Thyroid gland (tissue), 4 donors: ENCODE measurements at regions not wholly inside any gene's neighbourhood (a gene's known extent, or its start where the extent isn't known, plus 50 kb on each side); places are given as distances from the start of the nearest gene placed in this dataset.

Experiments
- DNase-seq, 2 donors: peaks; one replicate each; pipeline ENCODE4 v3.0.0-alpha.2; 2019
- H3K27ac ChIP-seq, 3 donors: fragments of 200-600 bp; sonication (generic); 1 replicate in 2 of 3; 2 replicates in 1 of 3; pipeline ENCODE4 v1.5.1; 2016 to 2019; ENCODE audit warnings: mild to moderate bottlenecking in 1 of 3, moderate library complexity in 1 of 3
- H3K27me3 ChIP-seq: fragments of 200-600 bp; sonication (generic); one replicate; pipeline ENCODE4 v1.5.1; 2019
- H3K36me3 ChIP-seq, 2 donors: fragments of 200-600 bp; sonication (generic); one replicate each; pipeline ENCODE4 v1.5.1; 2016 to 2019
- H3K4me1 ChIP-seq, 2 donors: fragments of 200-600 bp; sonication (generic); one replicate each; pipeline ENCODE4 v1.5.1; 2017 to 2019
- H3K4me3 ChIP-seq, 3 donors: fragments of 200-600 bp; sonication (generic); replicated peaks in 1 of 3; 1 replicate in 2 of 3; 2 replicates in 1 of 3; pipeline ENCODE4 v1.5.1; 2016; ENCODE audit warnings: mild to moderate bottlenecking in 1 of 3
- H3K9me3 ChIP-seq: fragments of 200-600 bp; sonication (generic); one replicate; pipeline ENCODE4 v1.5.1; 2017
- POLR2A ChIP-seq, 2 donors: fragments of 450-650 bp; IDR thresholded peaks; one replicate each; pipeline ENCODE4 v1.6.1; 2017; ENCODE audit warnings: antibody characterized with exemption in 2 of 2, mild to moderate bottlenecking in 2 of 2, moderate library complexity in 1 of 2
- WGBS, 2 donors: methylation state at CpG; one replicate each; pipeline ENCODE4 v1.1.5; 2017; 5-methylcytosine and 5-hydroxymethylcytosine counted together
- intact Hi-C: fragments of 100-400 bp; cut with DNase I; formaldehyde crosslinking; loops from one replicate; pipeline ENCODE4 v1.15.1; 2023
- TF ChIP-seq, protein P1 (sequence below), 6 experiments: fragments of 200-600 bp in 3 of 6; fragments of 450-650 bp in 3 of 6; sonication (generic) in 3 of 6; IDR thresholded peaks; one replicate each; pipeline ENCODE4 v1.5.1; 2016 to 2019; ENCODE audit warnings: antibody characterized with exemption in 6 of 6, mild to moderate bottlenecking in 2 of 6, inconsistent platforms in 1 of 6, moderate library complexity in 1 of 6

- H3K36me3 ChIP-seq: no peaks in the 10 kb centered on the region
- TF ChIP-seq, protein P1, sequence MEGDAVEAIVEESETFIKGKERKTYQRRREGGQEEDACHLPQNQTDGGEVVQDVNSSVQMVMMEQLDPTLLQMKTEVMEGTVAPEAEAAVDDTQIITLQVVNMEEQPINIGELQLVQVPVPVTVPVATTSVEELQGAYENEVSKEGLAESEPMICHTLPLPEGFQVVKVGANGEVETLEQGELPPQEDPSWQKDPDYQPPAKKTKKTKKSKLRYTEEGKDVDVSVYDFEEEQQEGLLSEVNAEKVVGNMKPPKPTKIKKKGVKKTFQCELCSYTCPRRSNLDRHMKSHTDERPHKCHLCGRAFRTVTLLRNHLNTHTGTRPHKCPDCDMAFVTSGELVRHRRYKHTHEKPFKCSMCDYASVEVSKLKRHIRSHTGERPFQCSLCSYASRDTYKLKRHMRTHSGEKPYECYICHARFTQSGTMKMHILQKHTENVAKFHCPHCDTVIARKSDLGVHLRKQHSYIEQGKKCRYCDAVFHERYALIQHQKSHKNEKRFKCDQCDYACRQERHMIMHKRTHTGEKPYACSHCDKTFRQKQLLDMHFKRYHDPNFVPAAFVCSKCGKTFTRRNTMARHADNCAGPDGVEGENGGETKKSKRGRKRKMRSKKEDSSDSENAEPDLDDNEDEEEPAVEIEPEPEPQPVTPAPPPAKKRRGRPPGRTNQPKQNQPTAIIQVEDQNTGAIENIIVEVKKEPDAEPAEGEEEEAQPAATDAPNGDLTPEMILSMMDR (IDR thresholded peaks at IDR 0.05): no peak
- TF ChIP-seq POLR2A (IDR thresholded peaks at IDR 0.05): no peak
- no peaks in the 10 kb centered on the region for H3K9me3 ChIP-seq
- H3K27me3 ChIP-seq: no peaks in the 10 kb centered on the region
- H3K27ac ChIP-seq: peak overlapping the region in 1 of 3 donors; percentile 24
- DNase-seq: no peak
- intact Hi-C loops: no loop called here
- 94 to 96% methylated on average over 1 of the region's 1 CpG for WGBS, 2 donors
- peaks cover 27 to 63% of the 10 kb centered on the region in 2 donors for H3K4me1 ChIP-seq
- H3K4me3 ChIP-seq: no peak overlapping the region
Measured at GRCh38 chr2:42877936-42878335, 85.6 kb upstream of the HAAO start.

- peaks cover 27 to 63% of the 10 kb centered on the region in 2 donors for H3K4me1 ChIP-seq
- no peaks in the 10 kb centered on the region for H3K36me3 ChIP-seq
- no peak for TF ChIP-seq POLR2A (IDR thresholded peaks at IDR 0.05)
- no peak for DNase-seq
- H3K27me3 ChIP-seq: no peaks in the 10 kb centered on the region
- 82 to 88% methylated on average over 3 of the region's 3 CpGs for WGBS, 2 donors
- H3K27ac ChIP-seq: no peak overlapping the region
- no peak overlapping the region for H3K4me3 ChIP-seq
- H3K9me3 ChIP-seq: no peaks in the 10 kb centered on the region
- intact Hi-C loops: no loop called here
Measured at GRCh38 chr2:42877511-42877910, 85.1 kb upstream of the HAAO start.

GRCh38 chr2:42876326-42876751, 84.0 kb upstream of the HAAO start:
- Histone ChIP-seq H3K4me3 (no peak overlapping the region), H3K9me3 (no peaks in the 10 kb centered on the region), H3K4me1 (peaks cover 27 to 67% of the 10 kb centered on the region in 2 donors), H3K27me3 (no peaks in the 10 kb centered on the region), H3K27ac (peak overlapping the region in 2 of 3 donors; percentile 24 to 49), H3K36me3 (no peaks in the 10 kb centered on the region)
- 62 to 83% methylated on average over 11 of the region's 11 CpGs for WGBS, 2 donors
- intact Hi-C loops: no loop called here
- peak in 1 of 2 donors; percentile 33 for DNase-seq
- no peak for TF ChIP-seq POLR2A (IDR thresholded peaks at IDR 0.05)
- TF ChIP-seq, protein P1 (IDR thresholded peaks at IDR 0.05): no peak

- peak overlapping the region; percentile 19 to 75 (median 49) for H3K27ac ChIP-seq
- DNase-seq: peak; percentile 27 to 30
- TF ChIP-seq, protein P1 (IDR thresholded peaks at IDR 0.05): no peak
- no peak for TF ChIP-seq POLR2A (IDR thresholded peaks at IDR 0.05)
- intact Hi-C loops: no loop called here
- 50 to 66% methylated on average over 3 of the region's 3 CpGs for WGBS, 2 donors
- no peaks in the 10 kb centered on the region for H3K27me3 ChIP-seq
- no peaks in the 10 kb centered on the region for H3K36me3 ChIP-seq
- no peaks in the 10 kb centered on the region for H3K9me3 ChIP-seq
- no peak overlapping the region for H3K4me3 ChIP-seq
- peaks cover 27 to 67% of the 10 kb centered on the region in 2 donors for H3K4me1 ChIP-seq
Measured at GRCh38 chr2:42875880-42876279, 83.5 kb upstream of the HAAO start.

DNA sequence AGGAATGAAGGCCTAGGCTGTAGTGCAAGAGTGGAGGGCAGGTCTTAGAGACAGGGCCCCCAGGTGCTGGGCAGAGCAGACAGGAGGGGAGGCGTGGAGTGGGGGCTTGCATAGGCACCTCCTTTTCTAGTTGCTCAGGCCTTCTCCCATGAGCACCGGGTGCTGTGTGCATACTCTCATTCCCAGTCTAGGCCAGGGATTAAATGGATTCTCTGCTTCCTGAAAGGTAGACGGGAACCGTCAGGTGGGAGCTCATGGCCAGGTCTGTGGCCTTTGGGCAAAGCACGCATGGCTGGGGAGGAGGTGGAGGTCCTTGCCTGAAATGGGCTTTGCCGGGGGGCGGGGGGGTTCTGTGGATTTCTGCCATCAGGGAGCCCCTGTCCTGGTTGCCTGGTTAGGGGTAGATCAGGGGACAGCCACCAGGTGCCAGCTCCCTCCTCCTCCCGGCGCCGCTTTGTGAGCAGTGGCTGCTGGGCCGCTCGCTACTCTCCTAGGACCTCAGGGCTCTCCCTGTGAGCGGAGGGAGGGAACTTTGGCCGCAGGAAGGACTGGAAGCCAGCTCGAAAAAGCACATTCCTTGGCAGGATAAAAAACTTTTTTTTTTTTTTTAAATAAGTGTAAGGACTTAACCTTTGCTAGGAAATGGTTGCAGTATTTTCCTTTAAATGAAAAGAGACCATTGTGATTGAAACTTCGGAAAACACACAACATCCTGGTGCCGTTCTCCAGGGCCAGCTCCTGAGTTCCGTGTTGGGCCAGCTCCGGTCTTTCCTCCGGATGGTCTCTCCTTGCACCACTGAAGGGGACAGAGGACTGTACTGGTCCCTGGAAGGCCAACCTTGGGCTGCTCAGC, 82.8 kb upstream of the HAAO start:
- peak; percentile 66 to 70 for DNase-seq
- Histone ChIP-seq H3K27ac (peak overlapping the region; percentile 49 to 75 (median 62)), H3K4me3 (no peak overlapping the region), H3K27me3 (no peaks in the 10 kb centered on the region), H3K4me1 (peaks cover 27 to 63% of the 10 kb centered on the region in 2 donors), H3K36me3 (no peaks in the 10 kb centered on the region), H3K9me3 (no peaks in the 10 kb centered on the region)
- WGBS, 2 donors: 37 to 51% methylated on average over 20 of the region's 20 CpGs
- intact Hi-C loops: no loop called here
- TF ChIP-seq, protein P1 (IDR thresholded peaks at IDR 0.05): no peak
- no peak for TF ChIP-seq POLR2A (IDR thresholded peaks at IDR 0.05)
